ENCODE measurements at regions not wholly inside any gene's neighbourhood (a gene's known extent, or its start where the extent isn't known, plus 50 kb on each side); places are given as distances from the start of the nearest gene placed in this dataset.

GRCh38 chr2:226405465-226405864 is 394.2 kb downstream of the IRS1 start:
- Histone ChIP-seq H3K36me3 (ENCODE audit: control insufficient read depth, insufficient read depth, low read length) (no peaks in the 10 kb centered on the region), H4K20me1 (ENCODE audit: control insufficient read depth, extremely low read depth, insufficient read depth, low read length) (no peaks in the 10 kb centered on the region), H3K27me3 (ENCODE audit: control insufficient read depth, insufficient read depth, low read length) (no peaks in the 10 kb centered on the region), H2AFZ (ENCODE audit: low read length) (no peak overlapping the region), H3K4me1 (ENCODE audit: control insufficient read depth, extremely low read depth, insufficient read depth, low read length) (no peaks in the 10 kb centered on the region), H3K4me3 (replicated peaks in 1 of 4; ENCODE audit: control extremely low read depth in 1 of 4, insufficient read depth in 1 of 4, low read depth in 3 of 4, low read length in 4 of 4) (no peak overlapping the region), H3K4me2 (ENCODE audit: extremely low read depth, insufficient read depth, low read length) (no peak overlapping the region), H3K9me3 (ENCODE audit: control insufficient read depth, insufficient read depth, low read depth, low read length) (no peaks in the 10 kb centered on the region), H3K27ac (ENCODE audit: insufficient read depth, low read length) (no peak overlapping the region), H3K9ac (ENCODE audit: insufficient read depth, low read length) (no peak overlapping the region), H3K79me2 (ENCODE audit: control insufficient read depth, insufficient read depth, low read length) (no peaks in the 10 kb centered on the region)
- TF ChIP-seq CTCF (conservative IDR thresholded peaks at IDR 0.05 in 1 of 2, IDR thresholded peaks at IDR 0.05 in 1 of 2; ENCODE audit: low read depth in 1 of 2, low read length in 2 of 2), result no peak
- TF ChIP-seq EZH2 (IDR thresholded peaks at IDR 0.05; ENCODE audit: low read length, missing control alignments), result no peak
- no peak for DNase-seq (ENCODE audit: low read depth in 2 of 2)

GRCh38 chr2:226403369-226403768 is 396.3 kb downstream of the IRS1 start:
- no peak overlapping the region for H3K9ac ChIP-seq (ENCODE audit: insufficient read depth, low read length)
- TF ChIP-seq CTCF (conservative IDR thresholded peaks at IDR 0.05 in 1 of 2, IDR thresholded peaks at IDR 0.05 in 1 of 2; ENCODE audit: low read depth in 1 of 2, low read length in 2 of 2) (no peak), EZH2 (IDR thresholded peaks at IDR 0.05; ENCODE audit: low read length, missing control alignments) (no peak)
- no peaks in the 10 kb centered on the region for H3K4me1 ChIP-seq (ENCODE audit: control insufficient read depth, extremely low read depth, insufficient read depth, low read length)
- H3K9me3 ChIP-seq (ENCODE audit: control insufficient read depth, insufficient read depth, low read depth, low read length), result no peaks in the 10 kb centered on the region
- no peaks in the 10 kb centered on the region for H3K36me3 ChIP-seq (ENCODE audit: control insufficient read depth, insufficient read depth, low read length)
- no peaks in the 10 kb centered on the region for H3K27me3 ChIP-seq (ENCODE audit: control insufficient read depth, insufficient read depth, low read length)
- peak; percentile 22 to 68 for DNase-seq (ENCODE audit: low read depth in 2 of 2)
- H3K4me3 ChIP-seq (replicated peaks in 1 of 4; ENCODE audit: control extremely low read depth in 1 of 4, insufficient read depth in 1 of 4, low read depth in 3 of 4, low read length in 4 of 4), result no peak overlapping the region
- H2AFZ ChIP-seq (ENCODE audit: low read length), result no peak overlapping the region
- no peaks in the 10 kb centered on the region for H4K20me1 ChIP-seq (ENCODE audit: control insufficient read depth, extremely low read depth, insufficient read depth, low read length)
- H3K79me2 ChIP-seq (ENCODE audit: control insufficient read depth, insufficient read depth, low read length), result no peaks in the 10 kb centered on the region
- H3K4me2 ChIP-seq (ENCODE audit: extremely low read depth, insufficient read depth, low read length), result no peak overlapping the region
- no peak overlapping the region for H3K27ac ChIP-seq (ENCODE audit: insufficient read depth, low read length)

- TF ChIP-seq EZH2 (IDR thresholded peaks at IDR 0.05; ENCODE audit: low read length, missing control alignments) (no peak), CTCF (conservative IDR thresholded peaks at IDR 0.05 in 1 of 2, IDR thresholded peaks at IDR 0.05 in 1 of 2; ENCODE audit: low read depth in 1 of 2, low read length in 2 of 2) (no peak)
- no peaks in the 10 kb centered on the region for H4K20me1 ChIP-seq (ENCODE audit: control insufficient read depth, extremely low read depth, insufficient read depth, low read length)
- H3K4me3 ChIP-seq (replicated peaks in 1 of 4; ENCODE audit: control extremely low read depth in 1 of 4, insufficient read depth in 1 of 4, low read depth in 3 of 4, low read length in 4 of 4), result no peak overlapping the region
- no peak overlapping the region for H3K4me2 ChIP-seq (ENCODE audit: extremely low read depth, insufficient read depth, low read length)
- H2AFZ ChIP-seq (ENCODE audit: low read length), result no peak overlapping the region
- no peaks in the 10 kb centered on the region for H3K9me3 ChIP-seq (ENCODE audit: control insufficient read depth, insufficient read depth, low read depth, low read length)
- H3K27me3 ChIP-seq (ENCODE audit: control insufficient read depth, insufficient read depth, low read length), result no peaks in the 10 kb centered on the region
- H3K4me1 ChIP-seq (ENCODE audit: control insufficient read depth, extremely low read depth, insufficient read depth, low read length), result no peaks in the 10 kb centered on the region
- no peak overlapping the region for H3K9ac ChIP-seq (ENCODE audit: insufficient read depth, low read length)
- no peaks in the 10 kb centered on the region for H3K79me2 ChIP-seq (ENCODE audit: control insufficient read depth, insufficient read depth, low read length)
- no peak overlapping the region for H3K27ac ChIP-seq (ENCODE audit: insufficient read depth, low read length)
- no peak for DNase-seq (ENCODE audit: low read depth in 2 of 2)
- H3K36me3 ChIP-seq (ENCODE audit: control insufficient read depth, insufficient read depth, low read length), result no peaks in the 10 kb centered on the region
These were observed 400.6 kb downstream of the IRS1 start for GRCh38 chr2:226399006-226399405.
